GM12878 (cell line): ENCODE measurements at regions not wholly inside any gene's neighbourhood (a gene's known extent, or its start where the extent isn't known, plus 50 kb on each side); places are given as distances from the start of the nearest gene placed in this dataset.

ENCODE experiments used
- ATAC-seq: fragments of 200-7000 bp; cut with Tn5 transposase; 3 replicates; pipeline ENCODE4 v1.9.1; 2020; ENCODE audit warnings: mild to moderate bottlenecking, moderate library complexity
- BruUV-seq: library from RNA; stranded (reverse); fragments of 400-500 nt; replicated peaks from 2 replicates; lab custom pipeline; 2021; lab: Mats Ljungman, UMichigan
- CTCF ChIA-PET: fragments of 300-600 bp; sonication (Branson Sonifier 250); formaldehyde crosslinking; extraction: SDS; loops from one replicate; lab custom pipeline; 2021; ENCODE audit warnings: inconsistent platforms; lab: Yijun Ruan, JAX
- POLR2A ChIA-PET: fragments of 350-600 bp; formaldehyde crosslinking; extraction: SDS; loops from one replicate; lab custom pipeline; 2021; ENCODE audit warnings: inconsistent platforms; lab: Charles Lee
- RAD21 ChIA-PET: fragments of 300-600 bp; sonication (Branson Sonifier 250); formaldehyde crosslinking; loops from one replicate; lab custom pipeline; 2023; ENCODE audit warnings: antibody characterized with exemption; ENCODE audit not compliant: unreplicated experiment; lab: Charles Lee
- SMC1A ChIA-PET: fragments of 300-600 bp; sonication (Branson Sonifier 250); formaldehyde crosslinking; loops from one replicate; lab custom pipeline; 2023; ENCODE audit not compliant: unreplicated experiment, uncharacterized antibody; lab: Charles Lee
- DNase-seq: peaks from one replicate; pipeline ENCODE4 v3.0.0-alpha.2; 2011; ENCODE audit warnings: low read depth, low spot score
- FAIRE-seq: peaks from 3 replicates; lab custom pipeline; 2011; peaks lifted over from hg19 to GRCh38; lab: Jason Lieb, UNC
- H2AFZ ChIP-seq: 2 replicates; pipeline ENCODE4 v1.6.0; 2011; ENCODE audit warnings: low read depth, low read length, control low read depth; ENCODE audit not compliant: control insufficient read depth
- H3K27ac ChIP-seq: 2 replicates; pipeline ENCODE4 v1.5.1; 2011; ENCODE audit warnings: control low read depth; ENCODE audit not compliant: control insufficient read depth, insufficient read depth
- H3K27me3 ChIP-seq, 2 experiments: replicated peaks in 1 of 2; 2 replicates each; pipeline versions ENCODE4 v1.6.0 to v1.6.1; 2011; ENCODE audit warnings: low read length in 1 of 2; ENCODE audit not compliant: control insufficient read depth in 2 of 2, insufficient read depth in 2 of 2
- H3K36me3 ChIP-seq, 2 experiments: 2 replicates each; pipeline ENCODE4 v1.5.1; 2011; ENCODE audit warnings: low read length in 1 of 2; ENCODE audit not compliant: control insufficient read depth in 2 of 2, insufficient read depth in 2 of 2
- H3K4me1 ChIP-seq: 2 replicates; pipeline ENCODE4 v1.6.1; 2011; ENCODE audit warnings: mild to moderate bottlenecking, low read length, moderate library complexity, mixed read lengths; ENCODE audit not compliant: control insufficient read depth, insufficient read depth
- H3K4me2 ChIP-seq: 2 replicates; pipeline ENCODE4 v1.6.0; 2011; ENCODE audit warnings: control low read depth; ENCODE audit not compliant: control insufficient read depth, insufficient read depth
- H3K4me3 ChIP-seq: fragments of 200-600 bp; sonication (generic); 2 replicates; pipeline ENCODE4 v1.5.1; 2016
- H3K79me2 ChIP-seq: 2 replicates; pipeline ENCODE4 v1.6.0; 2011; ENCODE audit warnings: low read length; ENCODE audit not compliant: control insufficient read depth, insufficient read depth
- H3K9ac ChIP-seq: 2 replicates; pipeline ENCODE4 v1.8.0; 2011; ENCODE audit warnings: low read length, control low read depth, mixed read lengths; ENCODE audit not compliant: control insufficient read depth, insufficient read depth
- H3K9me3 ChIP-seq: replicated peaks from 3 replicates; pipeline ENCODE4 v1.5.1; 2011; ENCODE audit warnings: mild to moderate bottlenecking, low read length; ENCODE audit not compliant: control insufficient read depth, insufficient read depth
- H4K20me1 ChIP-seq: 2 replicates; pipeline ENCODE4 v1.6.0; 2011; ENCODE audit not compliant: control insufficient read depth, insufficient read depth
- CBX3 ChIP-seq: fragments of 200-600 bp; sonication (generic); IDR thresholded peaks from 2 replicates; pipeline ENCODE4 v1.6.1; 2016; ENCODE audit warnings: low read depth, borderline replicate concordance
- EED ChIP-seq: sonication (generic); IDR thresholded peaks from 2 replicates; pipeline ENCODE4 v1.6.1; 2016; ENCODE audit warnings: antibody characterized with exemption, low read depth
- ESRRA ChIP-seq: IDR thresholded peaks from 2 replicates; pipeline ENCODE4 v1.6.1; 2012; ENCODE audit warnings: mild to moderate bottlenecking, low read length, improper control_type of control experiment
- HDAC2 ChIP-seq: fragments of 200-600 bp; sonication (generic); IDR thresholded peaks from 2 replicates; pipeline ENCODE4 v1.6.1; 2017
- KDM1A ChIP-seq: fragments of 200-600 bp; sonication (generic); IDR thresholded peaks from 2 replicates; pipeline ENCODE4 v1.6.1; 2016; ENCODE audit warnings: borderline replicate concordance
- MXI1 ChIP-seq: fragments of 150-350 bp; IDR thresholded peaks from 2 replicates; pipeline ENCODE4 v1.6.1; 2011; ENCODE audit warnings: low read depth, mild to moderate bottlenecking, inconsistent platforms, low read length, improper control_type of control experiment
- NFYB ChIP-seq: IDR thresholded peaks from 2 replicates; pipeline ENCODE4 v1.6.1; 2011; ENCODE audit warnings: low read depth, mild to moderate bottlenecking, low read length, improper control_type of control experiment, moderate library complexity; ENCODE audit not compliant: insufficient read depth
- RAD51 ChIP-seq: fragments of 450-650 bp; IDR thresholded peaks from 2 replicates; pipeline ENCODE4 v1.6.1; 2016; ENCODE audit warnings: moderate library complexity, mild to moderate bottlenecking, inconsistent platforms
- SIN3A ChIP-seq: IDR thresholded peaks from 2 replicates; pipeline ENCODE4 v1.6.1; 2012; ENCODE audit warnings: low read depth, low read length, improper control_type of control experiment
- SPI1 ChIP-seq: IDR thresholded peaks from 2 replicates; pipeline ENCODE4 v1.6.1; 2011; ENCODE audit warnings: low read depth, mild to moderate bottlenecking, low read length, moderate library complexity, borderline replicate concordance; ENCODE audit not compliant: insufficient read depth
- ZBED1 ChIP-seq: IDR thresholded peaks from 2 replicates; pipeline ENCODE4 v1.6.1; 2016; ENCODE audit warnings: borderline replicate concordance
- ZNF207 ChIP-seq: fragments of 450-650 bp; IDR thresholded peaks from 2 replicates; pipeline ENCODE4 v1.6.1; 2014; ENCODE audit warnings: antibody characterized with exemption, mild to moderate bottlenecking, borderline replicate concordance
- ZNF24 ChIP-seq: fragments of 450-650 bp; IDR thresholded peaks from 2 replicates; pipeline ENCODE4 v1.6.1; 2017; ENCODE audit warnings: antibody characterized with exemption, mild to moderate bottlenecking
- WGBS: methylation state at CpG from one replicate; pipeline ENCODE4 v1.1.6; 2016; ENCODE audit warnings: low lambda C conversion rate; ENCODE audit not compliant: insufficient replicate concordance, insufficient coverage; ENCODE audit errors: missing lambda C conversion rate; 5-methylcytosine and 5-hydroxymethylcytosine counted together
- in situ Hi-C: fragments of 300-500 bp; cut with MboI; formaldehyde crosslinking; loops from 9 replicates; pipeline ENCODE4 v1.14.3; 2018; ENCODE audit warnings: mixed read lengths
- intact Hi-C: fragments of 100-400 bp; cut with micrococcal nuclease; formaldehyde crosslinking; loops from one replicate; pipeline ENCODE4 v1.14.2; 2022; ENCODE audit not compliant: unreplicated experiment
- TF ChIP-seq, protein P1 (sequence below): fragments of 450-650 bp; IDR thresholded peaks from 2 replicates; pipeline ENCODE4 v1.6.1; 2017; ENCODE audit warnings: borderline replicate concordance
- TF ChIP-seq, protein P2 (sequence below): fragments of 450-650 bp; IDR thresholded peaks from 2 replicates; pipeline ENCODE4 v1.6.1; 2017; ENCODE audit warnings: low read depth, mild to moderate bottlenecking, moderate library complexity
- TF ChIP-seq, protein P3 (sequence below): fragments of 450-650 bp; IDR thresholded peaks from 2 replicates; pipeline ENCODE4 v1.6.1; 2016; ENCODE audit warnings: mild to moderate bottlenecking

- ChIA-PET CTCF (no interaction called here), SMC1A (no interaction called here), RAD21 (no interaction called here), POLR2A (no interaction called here)
- FAIRE-seq (no peak), DNase-seq (no peak), ATAC-seq (no peak)
- H4K20me1 ChIP-seq, result no peaks in the 10 kb centered on the region
- BruUV-seq, result no TSS peak
- TF ChIP-seq CBX3 (no peak), SIN3A (no peak), ZBED1 (no peak), KDM1A (no peak), HDAC2 (no peak), ZNF24 (no peak), EED (no peak), ZNF207 (no peak), RAD51 (no peak), NFYB (no peak), MXI1 (no peak), ESRRA (no peak), SPI1 (no peak)
- TF ChIP-seq, protein P1, sequence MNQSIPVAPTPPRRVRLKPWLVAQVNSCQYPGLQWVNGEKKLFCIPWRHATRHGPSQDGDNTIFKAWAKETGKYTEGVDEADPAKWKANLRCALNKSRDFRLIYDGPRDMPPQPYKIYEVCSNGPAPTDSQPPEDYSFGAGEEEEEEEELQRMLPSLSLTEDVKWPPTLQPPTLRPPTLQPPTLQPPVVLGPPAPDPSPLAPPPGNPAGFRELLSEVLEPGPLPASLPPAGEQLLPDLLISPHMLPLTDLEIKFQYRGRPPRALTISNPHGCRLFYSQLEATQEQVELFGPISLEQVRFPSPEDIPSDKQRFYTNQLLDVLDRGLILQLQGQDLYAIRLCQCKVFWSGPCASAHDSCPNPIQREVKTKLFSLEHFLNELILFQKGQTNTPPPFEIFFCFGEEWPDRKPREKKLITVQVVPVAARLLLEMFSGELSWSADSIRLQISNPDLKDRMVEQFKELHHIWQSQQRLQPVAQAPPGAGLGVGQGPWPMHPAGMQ, result no peak
- TF ChIP-seq, protein P2, sequence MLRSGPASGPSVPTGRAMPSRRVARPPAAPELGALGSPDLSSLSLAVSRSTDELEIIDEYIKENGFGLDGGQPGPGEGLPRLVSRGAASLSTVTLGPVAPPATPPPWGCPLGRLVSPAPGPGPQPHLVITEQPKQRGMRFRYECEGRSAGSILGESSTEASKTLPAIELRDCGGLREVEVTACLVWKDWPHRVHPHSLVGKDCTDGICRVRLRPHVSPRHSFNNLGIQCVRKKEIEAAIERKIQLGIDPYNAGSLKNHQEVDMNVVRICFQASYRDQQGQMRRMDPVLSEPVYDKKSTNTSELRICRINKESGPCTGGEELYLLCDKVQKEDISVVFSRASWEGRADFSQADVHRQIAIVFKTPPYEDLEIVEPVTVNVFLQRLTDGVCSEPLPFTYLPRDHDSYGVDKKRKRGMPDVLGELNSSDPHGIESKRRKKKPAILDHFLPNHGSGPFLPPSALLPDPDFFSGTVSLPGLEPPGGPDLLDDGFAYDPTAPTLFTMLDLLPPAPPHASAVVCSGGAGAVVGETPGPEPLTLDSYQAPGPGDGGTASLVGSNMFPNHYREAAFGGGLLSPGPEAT, result no peak
- TF ChIP-seq, protein P3, sequence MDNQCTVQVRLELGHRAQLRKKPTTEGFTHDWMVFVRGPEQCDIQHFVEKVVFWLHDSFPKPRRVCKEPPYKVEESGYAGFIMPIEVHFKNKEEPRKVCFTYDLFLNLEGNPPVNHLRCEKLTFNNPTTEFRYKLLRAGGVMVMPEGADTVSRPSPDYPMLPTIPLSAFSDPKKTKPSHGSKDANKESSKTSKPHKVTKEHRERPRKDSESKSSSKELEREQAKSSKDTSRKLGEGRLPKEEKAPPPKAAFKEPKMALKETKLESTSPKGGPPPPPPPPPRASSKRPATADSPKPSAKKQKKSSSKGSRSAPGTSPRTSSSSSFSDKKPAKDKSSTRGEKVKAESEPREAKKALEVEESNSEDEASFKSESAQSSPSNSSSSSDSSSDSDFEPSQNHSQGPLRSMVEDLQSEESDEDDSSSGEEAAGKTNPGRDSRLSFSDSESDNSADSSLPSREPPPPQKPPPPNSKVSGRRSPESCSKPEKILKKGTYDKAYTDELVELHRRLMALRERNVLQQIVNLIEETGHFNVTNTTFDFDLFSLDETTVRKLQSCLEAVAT, result no peak
- H2AFZ ChIP-seq, result no peak overlapping the region
- no peaks in the 10 kb centered on the region for H3K36me3 ChIP-seq
- no peak overlapping the region for H3K27ac ChIP-seq
- no peak overlapping the region for H3K4me2 ChIP-seq
- no peaks in the 10 kb centered on the region for H3K4me1 ChIP-seq
- intact Hi-C loops, result no loop called here
- in situ Hi-C loops, result no loop called here
- WGBS, result 22% methylated on average over 5 of the region's 5 CpGs
- H3K9ac ChIP-seq, result no peak overlapping the region
- no peak overlapping the region for H3K4me3 ChIP-seq
- no peaks in the 10 kb centered on the region for H3K9me3 ChIP-seq
- no peaks in the 10 kb centered on the region for H3K27me3 ChIP-seq
- no peaks in the 10 kb centered on the region for H3K79me2 ChIP-seq
Observed at GRCh38 chr7:114138587-114138986, 219.8 kb upstream of the PPP1R3A start.
